Spleen (tissue), 7 donors: ENCODE measurements at regions not wholly inside any gene's neighbourhood (a gene's known extent, or its start where the extent isn't known, plus 50 kb on each side); places are given as distances from the start of the nearest gene placed in this dataset.

Experiments
- POLR2A ChIP-seq, 3 donors: fragments of 450-650 bp; IDR thresholded peaks; one replicate each; pipeline ENCODE4 v1.5.1; 2017; ENCODE audit warnings: antibody characterized with exemption in 3 of 3, mild to moderate bottlenecking in 1 of 3
- POLR2AphosphoS5 ChIP-seq, 3 donors: sonication (generic); formaldehyde crosslinking; IDR thresholded peaks; one replicate each; pipeline ENCODE4 v1.5.1; 2017; ENCODE audit warnings: antibody characterized with exemption in 3 of 3
- TF ChIP-seq, protein P1 (sequence below), 11 experiments: fragments of 200-600 bp in 7 of 11; fragments of 450-650 bp in 4 of 11; sonication (generic) in 4 of 11; IDR thresholded peaks in 8 of 11; conservative IDR thresholded peaks in 3 of 11; 1 replicate in 7 of 11; 2 replicates in 4 of 11; pipeline versions ENCODE4 v1.4.0 to v1.8.0; 2016 to 2021; ENCODE audit warnings: antibody characterized with exemption in 11 of 11, inconsistent platforms in 4 of 11, mild to moderate bottlenecking in 1 of 11
- donor health status: DM: no; HTN: no; CAD: no; lungs with moderate emphysema.
- donor health status: DM: no; HTN: no; CAD: no.
- donor health status: DM: no; HTN: no; CAD: no.

DNA sequence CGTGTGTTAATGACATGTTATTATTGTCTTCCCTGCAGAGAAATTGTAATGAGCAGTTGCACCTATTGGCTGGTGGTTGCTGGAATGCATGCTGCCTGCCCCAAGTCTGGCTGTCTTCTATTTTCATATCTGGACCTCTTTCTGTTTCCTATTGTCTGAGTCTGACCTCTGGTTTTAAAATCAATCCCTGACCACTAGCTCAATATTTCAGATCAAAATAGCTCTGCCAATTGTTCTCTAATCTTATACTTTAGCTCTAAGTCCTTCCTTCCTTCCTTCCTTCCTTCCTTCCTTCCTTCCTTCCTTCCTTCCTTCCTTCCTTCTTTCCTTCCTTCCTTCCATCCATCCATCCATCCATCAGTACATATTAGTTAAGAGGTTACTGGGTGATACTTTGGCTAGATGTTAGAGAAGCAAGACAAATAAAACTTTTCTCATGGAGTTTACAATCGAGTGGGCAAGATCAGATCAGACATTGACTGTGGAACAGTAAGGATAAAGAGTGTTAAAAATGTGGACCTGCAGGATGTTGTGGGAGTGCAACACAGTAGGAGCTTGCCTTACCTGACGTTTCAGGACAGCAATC, 417.1 kb downstream of the SOCS6 start:
- TF ChIP-seq, protein P1, sequence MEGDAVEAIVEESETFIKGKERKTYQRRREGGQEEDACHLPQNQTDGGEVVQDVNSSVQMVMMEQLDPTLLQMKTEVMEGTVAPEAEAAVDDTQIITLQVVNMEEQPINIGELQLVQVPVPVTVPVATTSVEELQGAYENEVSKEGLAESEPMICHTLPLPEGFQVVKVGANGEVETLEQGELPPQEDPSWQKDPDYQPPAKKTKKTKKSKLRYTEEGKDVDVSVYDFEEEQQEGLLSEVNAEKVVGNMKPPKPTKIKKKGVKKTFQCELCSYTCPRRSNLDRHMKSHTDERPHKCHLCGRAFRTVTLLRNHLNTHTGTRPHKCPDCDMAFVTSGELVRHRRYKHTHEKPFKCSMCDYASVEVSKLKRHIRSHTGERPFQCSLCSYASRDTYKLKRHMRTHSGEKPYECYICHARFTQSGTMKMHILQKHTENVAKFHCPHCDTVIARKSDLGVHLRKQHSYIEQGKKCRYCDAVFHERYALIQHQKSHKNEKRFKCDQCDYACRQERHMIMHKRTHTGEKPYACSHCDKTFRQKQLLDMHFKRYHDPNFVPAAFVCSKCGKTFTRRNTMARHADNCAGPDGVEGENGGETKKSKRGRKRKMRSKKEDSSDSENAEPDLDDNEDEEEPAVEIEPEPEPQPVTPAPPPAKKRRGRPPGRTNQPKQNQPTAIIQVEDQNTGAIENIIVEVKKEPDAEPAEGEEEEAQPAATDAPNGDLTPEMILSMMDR (IDR thresholded peaks at IDR 0.05 in 8 of 11, conservative IDR thresholded peaks at IDR 0.05 in 3 of 11): no peak
- no peak for TF ChIP-seq POLR2AphosphoS5 (IDR thresholded peaks at IDR 0.05)
- no peak for TF ChIP-seq POLR2A (IDR thresholded peaks at IDR 0.05)
